Loucy (cell line): ENCODE measurements at regions not wholly inside any gene's neighbourhood (a gene's known extent, or its start where the extent isn't known, plus 50 kb on each side); places are given as distances from the start of the nearest gene placed in this dataset.

ENCODE experiments used
- CTCF ChIP-seq: fragments of 200-600 bp; sonication (generic); conservative IDR thresholded peaks from 2 replicates; pipeline ENCODE4 v1.5.1; 2014; ENCODE audit warnings: mild to moderate bottlenecking, antibody characterized with exemption, low read length
- EZH2phosphoT487 ChIP-seq: fragments of 200-600 bp; IDR thresholded peaks from 2 replicates; pipeline ENCODE4 v1.6.1; 2018; ENCODE audit warnings: antibody characterized with exemption, mild to moderate bottlenecking, moderate library complexity, borderline replicate concordance

DNA sequence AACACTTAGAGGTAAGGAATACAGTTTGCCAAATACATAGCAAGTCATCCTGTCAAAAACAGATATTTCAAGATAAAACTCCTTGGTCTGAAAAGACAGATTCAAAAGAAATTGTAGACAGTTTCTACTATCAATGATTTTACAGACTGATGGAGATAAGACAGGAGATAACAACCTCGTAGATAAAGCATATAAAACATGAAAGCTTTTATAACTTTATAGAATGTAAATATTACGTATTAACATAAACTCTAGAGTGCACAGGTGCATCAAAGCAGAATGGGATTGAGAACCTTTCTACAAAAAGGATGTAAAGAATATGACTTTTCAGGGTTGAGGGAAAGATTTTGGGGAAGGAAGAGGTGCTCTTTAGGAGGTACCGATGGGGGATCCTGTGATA lies 158.0 kb upstream of the CENPW start:
- TF ChIP-seq CTCF, result no peak
- no peak for TF ChIP-seq EZH2phosphoT487
